Erythroblast (primary cell): ENCODE measurements at regions not wholly inside any gene's neighbourhood (a gene's known extent, or its start where the extent isn't known, plus 50 kb on each side); places are given as distances from the start of the nearest gene placed in this dataset.

ENCODE experiments used
- DNase-seq, 2 experiments: peaks; one replicate each; lab custom pipeline; 2025; lab: John Stamatoyannopoulos, UW
- GATA1 ChIP-seq: IDR thresholded peaks from 2 replicates; pipeline ENCODE4 v1.6.1; 2011; ENCODE audit warnings: low read depth, mild to moderate bottlenecking, control low read depth, low read length, moderate library complexity
- POLR2A ChIP-seq: IDR thresholded peaks from 2 replicates; pipeline ENCODE4 v1.6.1; 2011; ENCODE audit warnings: mild to moderate bottlenecking, low read length

GRCh38 chr1:38217316-38217715 is 170.7 kb upstream of the POU3F1 start:
- TF ChIP-seq GATA1: no peak
- TF ChIP-seq POLR2A: no peak
- DNase-seq: no peak

- TF ChIP-seq GATA1: no peak
- no peak for TF ChIP-seq POLR2A
- DNase-seq: no peak
Observed at GRCh38 chr1:38213646-38214434, 167.2 kb upstream of the POU3F1 start.

GRCh38 chr1:38210895-38211177 is 164.2 kb upstream of the POU3F1 start:
- DNase-seq: no peak
- no peak for TF ChIP-seq GATA1
- TF ChIP-seq POLR2A: no peak

GRCh38 chr1:38210021-38210894 is 163.7 kb upstream of the POU3F1 start:
- no peak for DNase-seq
- TF ChIP-seq POLR2A (no peak), GATA1 (no peak)

GRCh38 chr1:38208716-38209632 is 162.4 kb upstream of the POU3F1 start:
- TF ChIP-seq GATA1 (no peak), POLR2A (no peak)
- DNase-seq: no peak

GRCh38 chr1:38207906-38208305 is 161.3 kb upstream of the POU3F1 start:
- TF ChIP-seq POLR2A (no peak), GATA1 (no peak)
- no peak for DNase-seq

- no peak for DNase-seq
- no peak for TF ChIP-seq GATA1
- no peak for TF ChIP-seq POLR2A
Observed at GRCh38 chr1:38207275-38207674, 160.7 kb upstream of the POU3F1 start.

GRCh38 chr1:38204698-38205097 is 158.1 kb upstream of the POU3F1 start:
- no peak for DNase-seq
- no peak for TF ChIP-seq POLR2A
- TF ChIP-seq GATA1: no peak

GRCh38 chr1:38203441-38203840 is 156.8 kb upstream of the POU3F1 start:
- DNase-seq: no peak
- TF ChIP-seq POLR2A (no peak), GATA1 (no peak)

GRCh38 chr1:38201431-38201830 is 154.8 kb upstream of the POU3F1 start:
- no peak for DNase-seq
- TF ChIP-seq POLR2A: no peak
- TF ChIP-seq GATA1: no peak

GRCh38 chr1:38198621-38199020 is 152.0 kb upstream of the POU3F1 start:
- TF ChIP-seq POLR2A: no peak
- no peak for DNase-seq

GRCh38 chr1:38198099-38198498 is 151.5 kb upstream of the POU3F1 start:
- DNase-seq: no peak
- TF ChIP-seq POLR2A: no peak
- no peak for TF ChIP-seq GATA1

GRCh38 chr1:38197312-38198061 is 150.9 kb upstream of the POU3F1 start:
- no peak for TF ChIP-seq POLR2A
- no peak for DNase-seq

- no peak for TF ChIP-seq GATA1
- DNase-seq: no peak
Observed at GRCh38 chr1:38194472-38194871, 147.9 kb upstream of the POU3F1 start.
